T-helper 2 cell (primary cell): ENCODE measurements at regions not wholly inside any gene's neighbourhood (a gene's known extent, or its start where the extent isn't known, plus 50 kb on each side); places are given as distances from the start of the nearest gene placed in this dataset.

Experiments
- DNase-seq, 5 experiments: peaks; one replicate each; pipeline versions ENCODE4 v3.0.0 to v3.0.0-alpha.2; 2012 to 2022

DNA sequence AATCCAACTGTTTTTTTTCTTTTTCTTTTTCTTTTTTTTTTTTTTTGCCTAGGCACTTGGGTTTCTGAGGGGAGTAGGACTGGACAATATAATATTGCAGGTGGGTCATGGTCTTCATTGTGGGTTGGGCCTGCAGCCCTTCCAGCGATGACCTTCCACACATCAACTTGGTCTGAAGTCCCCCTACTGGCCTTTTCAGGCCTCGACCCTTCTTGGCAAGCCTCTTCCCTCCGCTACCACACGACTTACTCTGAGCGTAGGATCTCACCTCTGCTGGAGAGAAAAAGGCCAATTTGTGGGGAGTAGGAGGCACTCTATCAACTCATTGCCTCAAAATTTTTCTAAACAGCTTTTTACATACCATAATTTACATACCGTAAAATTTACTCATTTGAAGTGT is 51.1 kb upstream of the GRIK3 start:
- no peak for DNase-seq

DNA sequence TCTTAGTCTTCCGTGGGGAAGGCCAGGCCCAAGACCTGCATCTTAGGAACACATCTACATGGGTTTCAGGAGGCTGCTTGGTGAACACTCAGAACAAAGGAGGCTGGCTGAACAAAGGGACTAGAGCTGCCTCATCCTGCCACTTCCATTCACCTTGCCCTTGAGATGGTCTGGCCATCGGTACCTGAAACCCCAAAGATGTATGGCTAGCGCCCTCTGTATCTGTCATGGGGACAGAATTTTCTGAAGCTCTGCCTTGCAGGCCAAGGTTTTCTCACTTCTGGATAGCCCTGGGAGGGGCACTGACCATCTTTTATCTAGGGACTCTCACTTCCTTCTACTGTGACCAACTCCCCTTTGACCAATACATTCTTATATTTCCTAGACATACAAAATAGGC is 55.4 kb upstream of the GRIK3 start:
- DNase-seq: no peak

DNA sequence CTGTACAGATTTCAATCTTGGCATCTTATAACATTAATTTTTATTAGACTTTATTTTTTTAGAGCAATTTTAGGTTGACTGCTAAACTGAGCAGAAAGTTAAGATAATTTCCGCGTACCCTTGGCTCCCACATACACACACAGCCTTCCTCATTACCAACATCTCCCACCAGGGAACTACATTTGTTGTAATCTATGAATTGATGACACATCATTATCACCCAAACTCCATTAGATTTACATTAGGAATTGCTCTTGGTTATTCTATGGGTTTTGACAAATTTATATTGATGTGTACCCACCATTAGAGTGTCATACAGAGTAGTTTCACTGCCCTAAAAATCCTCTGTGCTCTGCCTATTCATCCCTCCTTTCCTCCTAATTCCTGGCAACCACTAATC is 56.4 kb upstream of the GRIK3 start:
- DNase-seq: no peak

DNA sequence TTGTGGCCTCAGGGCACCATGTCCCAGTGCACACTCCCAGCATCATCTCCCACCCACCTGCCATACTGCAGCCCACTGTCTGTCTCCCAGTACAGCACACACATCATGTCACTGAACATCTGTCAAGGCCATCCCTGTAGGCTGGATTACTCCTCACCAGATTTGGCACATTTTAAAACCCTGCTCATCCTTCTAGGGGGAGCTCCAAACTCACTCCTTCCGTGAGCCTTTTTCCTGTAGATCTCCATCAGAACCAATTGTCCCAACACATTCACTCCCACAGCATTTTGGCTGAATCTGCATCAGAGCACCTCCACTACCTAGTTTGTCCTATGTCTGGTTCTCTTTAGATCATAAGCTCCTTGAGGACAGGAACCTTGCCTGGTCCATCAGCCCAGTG is 58.6 kb upstream of the GRIK3 start:
- no peak for DNase-seq

DNA sequence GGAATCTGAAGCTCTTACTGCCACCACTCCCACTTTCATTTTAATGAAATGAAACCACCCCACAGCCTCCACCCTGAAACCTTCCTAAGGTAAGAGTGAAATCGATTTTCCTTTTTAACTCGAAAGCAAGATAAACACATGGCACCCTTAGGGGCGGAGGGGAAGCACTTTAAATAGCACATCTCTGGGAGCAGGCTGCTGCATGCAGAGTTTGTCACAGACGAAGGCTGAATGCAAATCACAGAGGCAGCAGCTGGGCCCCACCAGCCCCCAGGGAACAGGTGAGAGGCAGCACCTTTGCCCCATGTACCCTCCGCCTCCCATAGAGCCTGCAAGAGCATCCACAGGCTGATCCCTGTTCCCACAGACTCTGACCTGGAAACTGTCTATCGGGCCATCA is 60.0 kb upstream of the GRIK3 start:
- DNase-seq: no peak

DNA sequence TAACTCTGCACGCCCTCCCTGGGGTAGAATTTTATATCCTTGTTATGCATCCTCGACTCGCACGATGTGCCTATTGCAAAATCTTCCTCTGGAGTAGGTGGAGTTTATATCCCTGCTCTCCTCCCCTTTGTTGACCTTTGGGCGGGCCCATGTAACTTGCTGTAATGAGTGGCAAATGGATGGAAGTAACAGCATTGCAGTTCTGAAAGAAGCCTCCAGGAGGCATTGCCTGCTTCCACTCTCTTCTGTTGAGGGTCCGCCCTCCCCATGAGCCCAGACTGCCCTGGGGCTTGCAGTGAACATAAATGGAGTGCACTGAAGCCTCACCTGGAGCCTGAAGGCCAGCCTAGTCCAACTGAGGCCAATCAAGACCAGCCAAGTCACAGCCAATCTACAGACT is 62.2 kb upstream of the GRIK3 start:
- DNase-seq: peak in 1 of 5 experiments; percentile 13

DNA sequence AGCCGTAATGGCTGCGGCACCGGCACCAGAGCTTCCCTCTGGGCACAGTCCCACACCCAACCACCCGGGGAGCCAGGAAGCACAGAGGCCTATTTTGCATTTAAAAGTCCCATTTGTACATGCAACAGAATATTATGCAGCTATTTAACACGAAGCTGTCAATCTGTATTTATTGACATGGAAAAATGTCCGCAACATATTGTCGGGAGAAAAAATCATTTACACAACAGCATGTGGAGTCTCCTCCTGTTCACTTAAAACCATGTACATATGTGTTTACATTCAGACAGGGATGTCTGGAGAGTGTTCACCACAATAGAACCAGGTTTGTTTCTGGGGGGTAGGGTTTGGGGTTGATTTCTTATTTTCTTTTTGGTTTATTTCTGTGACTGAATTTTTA is 63.4 kb upstream of the GRIK3 start:
- DNase-seq: no peak

DNA sequence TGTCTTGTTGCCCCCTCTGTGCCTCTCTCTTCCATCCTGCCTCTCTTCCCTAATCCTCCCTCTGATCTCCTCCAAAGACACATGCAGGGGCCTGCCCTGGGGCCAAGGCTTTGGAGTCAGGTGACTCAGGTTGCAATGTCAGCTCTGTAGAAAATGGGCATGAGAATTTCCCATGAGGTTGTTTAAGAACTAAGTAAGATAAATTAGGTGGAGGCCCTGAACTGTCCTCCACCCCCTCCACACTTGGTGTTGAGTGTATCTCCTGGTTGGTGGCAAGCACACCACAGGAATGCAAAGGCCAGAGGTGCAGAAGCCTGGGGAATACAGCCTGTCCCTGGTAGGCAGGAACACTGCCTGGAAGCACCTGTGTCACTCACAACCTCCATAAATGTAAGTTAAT is 63.9 kb upstream of the GRIK3 start:
- no peak for DNase-seq

DNA sequence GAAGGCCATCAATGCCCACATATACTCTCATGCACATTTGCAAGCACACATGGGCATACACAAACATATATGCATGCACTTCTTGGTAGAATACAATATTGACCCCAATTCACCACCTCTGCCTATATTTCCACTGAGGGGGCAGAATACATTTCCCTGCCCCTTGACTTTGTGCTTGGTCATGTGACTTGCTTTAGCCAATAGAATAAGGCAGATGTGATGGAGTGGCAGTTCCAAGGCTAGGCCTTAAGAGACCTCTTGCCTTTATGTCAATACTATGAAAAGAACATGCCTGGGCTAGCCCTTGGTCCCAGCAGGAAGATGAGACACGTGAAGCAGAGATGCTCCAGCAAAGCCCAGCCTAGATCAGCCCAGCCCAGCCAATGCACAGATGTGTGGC is 66.0 kb upstream of the GRIK3 start:
- peak in 1 of 5 experiments; percentile 7 for DNase-seq

DNA sequence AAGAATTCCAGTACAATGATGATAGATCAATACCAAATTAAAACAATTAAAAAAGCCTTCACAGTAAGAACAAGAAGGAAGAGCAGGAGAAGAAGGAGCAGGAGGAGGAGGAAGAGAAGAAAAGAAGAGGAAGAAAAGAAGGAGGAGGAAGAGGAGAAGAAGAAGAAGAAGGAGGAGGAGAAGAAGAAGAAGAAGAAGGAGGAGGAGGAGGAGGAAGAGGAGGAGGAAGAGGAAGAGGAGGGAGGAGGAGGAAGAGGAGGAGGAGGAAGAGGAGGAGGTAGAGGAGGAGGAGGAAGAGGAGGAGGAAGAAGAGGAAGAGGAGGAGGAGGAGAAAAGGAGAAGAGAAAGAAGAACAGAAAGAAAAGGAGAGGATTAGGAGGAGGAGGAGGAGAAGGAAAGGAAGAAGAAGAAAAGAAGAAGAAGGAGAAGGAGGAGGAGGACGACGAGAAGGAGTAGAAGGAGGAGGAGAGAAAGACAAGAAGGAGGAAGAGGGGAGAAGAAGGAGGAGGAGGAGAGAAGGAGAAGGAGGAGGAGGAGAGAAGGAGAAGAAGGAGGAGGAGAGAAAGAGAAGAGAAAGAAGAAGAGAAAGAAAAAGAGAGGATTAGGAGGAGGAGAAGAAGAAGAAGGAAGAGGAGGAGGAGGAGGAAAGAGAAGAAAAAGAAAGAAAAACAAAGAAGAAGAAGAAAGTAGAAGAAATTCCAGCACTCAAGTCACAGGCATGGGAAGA is 68.5 kb upstream of the GRIK3 start:
- DNase-seq: no peak

DNA sequence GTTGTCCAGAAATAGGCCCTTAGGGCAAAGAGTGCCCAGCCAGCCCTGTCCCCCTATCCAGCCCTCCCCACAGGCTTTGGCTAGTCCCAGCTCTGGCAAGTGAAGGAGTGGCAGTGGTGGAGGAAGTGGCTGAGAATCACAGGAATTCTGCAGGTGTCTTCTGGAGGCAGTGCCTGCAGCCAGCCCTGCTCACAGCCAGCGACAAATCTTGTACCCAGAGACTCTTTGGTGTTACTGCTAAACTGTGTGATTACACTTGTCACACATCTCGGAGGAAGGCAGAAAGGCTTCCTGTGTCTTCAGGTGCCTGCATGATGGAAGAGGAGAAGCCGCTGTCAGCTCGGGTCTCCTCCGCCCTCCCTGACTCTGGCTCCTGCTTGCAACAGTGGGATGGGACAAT is 71.6 kb upstream of the GRIK3 start:
- DNase-seq: no peak

DNA sequence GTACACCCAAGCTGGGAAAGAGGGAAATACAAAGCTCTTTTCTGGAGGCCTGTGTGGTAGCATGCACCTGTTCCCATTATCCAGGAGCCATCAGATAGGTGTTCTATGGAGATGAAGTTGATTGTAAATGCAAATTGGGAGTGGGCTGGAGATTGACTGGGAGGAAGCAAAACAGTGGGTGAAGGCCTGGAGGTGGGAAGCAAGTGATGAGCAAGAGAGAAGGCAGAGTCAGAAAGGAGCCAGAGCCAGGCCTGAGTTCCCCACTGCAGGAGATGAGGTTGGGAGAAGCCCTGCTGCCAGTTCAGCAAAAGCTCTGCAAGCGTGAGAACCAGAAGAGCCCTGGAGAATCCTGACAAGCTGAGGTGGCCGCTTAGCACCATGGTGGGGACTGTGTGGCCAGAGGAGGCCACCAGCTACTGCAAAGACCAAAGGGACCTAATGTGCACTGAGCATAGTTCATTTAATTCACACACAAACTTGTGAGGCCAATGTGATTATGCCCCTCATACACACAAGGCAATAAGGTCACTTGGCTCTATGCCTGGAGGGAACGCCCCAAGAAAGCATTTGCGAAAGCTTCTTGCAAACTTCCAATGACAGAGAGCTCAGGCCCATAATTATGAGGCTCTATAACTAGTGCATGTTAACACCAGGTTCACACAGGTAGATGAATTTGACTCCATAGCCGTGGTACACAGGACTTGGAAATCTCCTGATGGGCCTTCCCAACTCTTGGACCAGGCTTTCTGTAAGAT is 73.0 kb upstream of the GRIK3 start:
- no peak for DNase-seq

DNA sequence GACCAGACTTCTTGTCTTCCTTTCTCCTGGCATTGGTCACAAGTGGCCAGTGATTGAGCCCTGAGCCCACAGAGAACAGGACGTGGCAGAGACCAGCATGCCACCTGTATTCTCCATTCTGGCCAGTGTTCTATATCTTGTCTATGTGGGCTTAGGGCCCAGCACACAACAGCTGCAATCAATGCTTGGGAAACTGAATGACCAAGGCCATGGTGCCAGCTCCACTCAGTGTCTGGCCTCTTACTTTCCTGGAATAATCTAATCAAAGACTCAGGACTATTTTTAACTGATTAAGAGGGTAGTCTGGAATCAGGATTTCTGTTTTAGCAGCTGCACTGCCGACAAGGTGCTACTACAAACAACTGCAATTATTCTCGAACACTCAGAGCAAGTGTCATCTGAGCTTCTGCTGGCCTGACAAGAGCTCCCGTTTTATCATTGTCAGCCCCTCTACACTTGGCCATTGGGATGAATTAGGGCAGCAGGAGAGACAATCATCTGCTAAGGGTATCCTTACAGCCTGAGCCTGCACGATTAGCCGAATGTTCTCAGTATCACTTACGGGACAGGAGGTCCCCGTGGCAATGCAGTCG is 74.4 kb upstream of the GRIK3 start:
- DNase-seq: no peak

DNA sequence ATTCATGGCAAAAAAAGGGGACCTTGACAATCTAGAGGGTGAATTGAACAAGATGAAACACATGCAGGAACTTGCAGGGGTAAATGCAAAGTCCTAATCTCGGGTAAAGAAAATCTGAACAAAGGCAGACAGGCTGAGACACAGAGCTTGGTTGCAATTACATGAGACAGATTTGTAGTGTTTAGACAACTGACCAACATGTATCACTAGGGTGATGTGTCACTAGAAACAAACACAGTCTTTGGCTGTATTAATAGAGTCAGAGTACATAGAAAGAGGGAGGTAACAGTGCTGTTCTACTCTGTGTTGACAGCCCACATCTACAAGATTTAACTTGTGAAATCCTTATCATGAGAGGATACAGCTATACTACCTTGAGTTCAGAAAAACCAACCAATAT is 78.1 kb upstream of the GRIK3 start:
- DNase-seq: no peak

DNA sequence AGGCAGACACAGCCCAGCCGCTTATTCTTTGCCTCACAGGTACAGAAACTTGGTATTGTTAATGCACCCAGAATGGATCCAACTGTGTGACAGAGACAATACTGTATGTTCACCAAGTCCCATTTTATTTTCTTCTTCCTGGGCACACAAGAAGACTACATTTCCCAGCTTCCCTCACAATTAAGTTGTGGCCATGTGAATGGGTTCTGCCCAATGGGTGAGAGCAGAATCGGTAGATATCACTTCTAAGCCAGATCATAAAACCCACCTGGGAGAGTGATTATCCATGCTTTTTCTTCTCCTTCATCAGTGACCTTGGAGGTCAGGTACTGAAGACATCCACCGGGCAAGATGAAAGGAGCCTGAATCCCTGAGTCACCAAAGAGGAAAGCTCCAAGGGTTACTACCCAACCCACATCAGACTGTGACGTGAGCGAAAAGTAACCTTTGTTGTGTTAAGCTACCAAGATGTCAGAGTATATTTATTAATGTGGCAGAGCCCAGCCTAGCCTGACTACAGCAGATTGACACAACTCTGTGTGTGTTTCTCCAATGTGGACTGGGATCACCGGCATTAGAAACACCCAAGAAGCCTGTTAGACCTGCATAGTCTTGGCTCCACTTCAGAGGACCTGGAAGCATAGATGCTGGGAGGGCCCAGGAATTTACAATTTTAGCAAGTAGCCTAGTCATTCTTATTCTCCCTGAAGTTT is 79.1 kb upstream of the GRIK3 start:
- DNase-seq: no peak

DNA sequence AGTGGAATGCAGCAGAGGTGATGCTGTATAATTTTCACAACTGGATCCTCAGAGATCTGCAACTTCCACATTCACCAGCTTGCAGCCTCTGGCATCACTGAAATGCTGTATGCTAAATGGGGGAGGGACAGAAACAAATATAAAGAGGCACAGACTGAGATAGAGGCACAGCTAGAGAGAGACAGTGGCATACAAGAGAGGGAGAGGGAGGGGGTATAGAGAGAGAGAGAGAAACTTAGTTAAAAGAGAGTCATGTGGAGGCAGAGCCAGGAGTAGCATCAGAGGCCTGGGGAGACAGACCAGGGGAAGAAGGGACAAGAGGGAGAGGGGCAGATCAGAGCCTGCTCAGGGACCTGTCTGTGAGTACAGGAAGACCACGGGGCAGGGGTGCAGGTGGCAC is 84.5 kb upstream of the GRIK3 start:
- DNase-seq: no peak

DNA sequence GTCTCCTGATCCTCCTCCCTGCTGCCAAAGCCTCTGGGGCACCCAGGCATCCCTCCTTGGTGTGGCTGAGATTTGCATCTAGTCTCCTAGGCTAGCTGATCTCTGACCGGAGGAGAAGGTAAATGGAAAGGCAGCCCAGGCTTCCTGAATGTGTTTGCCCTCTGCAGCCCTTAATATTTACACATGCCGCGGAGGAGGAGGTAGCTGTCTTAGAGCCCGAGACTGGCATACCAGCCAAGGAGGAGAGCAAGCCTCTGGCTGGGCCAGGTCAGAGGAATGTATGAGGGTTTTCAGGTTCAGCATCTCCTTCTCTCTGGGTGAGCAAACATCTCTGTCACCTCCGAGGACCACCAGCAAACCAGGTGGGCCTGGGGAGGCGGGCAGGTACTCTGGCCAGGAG is 86.0 kb upstream of the GRIK3 start:
- no peak for DNase-seq

DNA sequence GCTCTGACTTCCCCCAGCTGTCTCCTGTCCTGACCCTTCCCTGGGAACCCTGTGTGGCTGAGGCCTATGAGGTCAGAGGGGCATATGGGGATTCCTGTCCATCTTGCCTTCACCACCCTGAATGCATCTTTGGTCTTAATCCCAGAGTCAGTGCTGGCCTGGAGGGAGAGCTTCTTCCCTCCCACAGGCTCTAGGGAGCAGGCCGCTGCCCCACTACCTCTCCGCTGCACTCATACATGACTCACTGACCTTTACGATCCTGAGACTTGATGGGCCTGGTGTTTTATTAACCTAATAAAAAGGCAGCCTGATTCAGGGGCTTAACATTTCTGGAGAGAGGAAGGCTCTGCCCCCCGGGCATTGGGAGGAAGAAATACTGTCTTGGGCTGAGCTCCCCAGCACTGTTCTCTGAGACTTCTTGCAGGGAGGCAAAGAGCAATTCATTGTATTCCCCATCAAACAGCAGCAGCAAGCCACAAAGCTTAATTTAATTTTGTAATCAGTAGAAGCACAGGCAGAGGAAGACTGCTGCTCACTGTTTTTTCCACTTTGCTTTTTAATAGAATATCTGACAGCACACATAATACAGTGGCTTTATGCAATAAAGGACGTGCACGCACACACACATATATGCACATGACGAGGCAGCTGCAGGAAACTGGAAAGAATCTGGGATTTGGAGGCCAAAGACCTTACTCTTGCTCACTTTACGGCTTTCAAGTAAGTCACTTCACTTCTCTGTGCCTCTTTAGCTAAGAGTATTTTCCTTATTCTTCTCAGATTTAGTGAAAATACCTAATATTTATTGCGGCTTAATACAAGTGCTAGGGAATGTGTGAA is 89.2 kb upstream of the GRIK3 start:
- no peak for DNase-seq

DNA sequence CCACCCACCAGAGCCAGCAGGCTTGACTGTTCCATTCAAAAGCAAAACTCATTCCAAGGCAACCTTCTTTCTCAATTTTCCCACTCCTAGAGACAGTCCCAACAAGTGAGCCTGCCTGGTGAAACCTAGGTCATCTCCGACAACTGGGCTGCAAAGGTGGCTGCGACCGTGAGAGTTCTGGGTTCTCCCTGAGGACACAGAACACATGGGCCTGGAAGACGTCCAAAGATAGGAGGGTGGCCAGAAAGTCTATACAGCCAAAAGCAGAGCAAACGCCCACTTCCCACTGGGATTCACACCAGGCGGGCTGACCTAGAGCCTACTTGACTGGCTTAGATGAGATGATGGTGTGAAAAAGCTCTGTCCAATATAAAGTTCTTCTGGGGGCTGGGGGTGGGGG is 90.2 kb upstream of the GRIK3 start:
- no peak for DNase-seq

DNA sequence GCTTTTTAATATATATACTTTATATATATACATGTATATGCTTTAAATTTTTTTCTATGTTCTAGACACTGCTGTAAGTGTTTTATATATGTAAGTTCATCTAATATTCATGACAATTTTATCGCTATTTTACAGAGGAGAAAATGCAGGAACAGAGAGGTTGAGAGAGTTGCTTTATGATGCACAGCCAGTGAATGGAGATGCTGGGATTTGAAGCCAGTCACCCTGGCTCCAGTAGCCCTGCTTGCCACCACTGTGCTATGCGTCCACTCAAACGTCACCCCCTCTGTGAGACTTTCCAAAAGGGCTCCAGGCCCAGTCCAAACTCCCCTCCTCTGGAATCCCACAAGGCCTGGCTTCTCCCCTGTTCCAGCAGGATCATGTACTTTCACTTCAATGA is 91.0 kb upstream of the GRIK3 start:
- no peak for DNase-seq

DNA sequence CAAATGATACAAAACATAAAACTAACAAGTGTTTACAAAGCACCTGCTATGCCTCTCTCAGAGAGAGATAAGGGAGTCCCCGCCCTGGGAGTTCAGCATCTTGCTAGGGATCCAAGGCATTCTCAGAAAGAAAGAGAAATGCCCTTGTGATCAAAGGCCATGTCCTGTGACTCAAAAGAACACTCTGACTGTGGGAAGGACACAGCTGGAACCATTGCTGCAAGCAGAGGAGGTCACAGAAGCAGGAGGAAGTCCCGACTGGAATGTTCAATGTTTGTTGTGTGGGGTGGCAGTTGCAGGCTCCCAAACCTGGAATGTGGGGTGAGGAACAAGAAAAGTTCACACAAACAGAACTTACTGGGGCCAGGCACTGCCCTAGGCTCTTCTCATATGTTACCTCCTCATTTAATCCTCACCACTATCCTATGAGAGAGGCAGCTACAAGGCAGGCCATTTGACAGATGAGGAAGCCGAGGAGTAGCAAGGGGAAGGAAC is 93.0 kb upstream of the GRIK3 start:
- no peak for DNase-seq

DNA sequence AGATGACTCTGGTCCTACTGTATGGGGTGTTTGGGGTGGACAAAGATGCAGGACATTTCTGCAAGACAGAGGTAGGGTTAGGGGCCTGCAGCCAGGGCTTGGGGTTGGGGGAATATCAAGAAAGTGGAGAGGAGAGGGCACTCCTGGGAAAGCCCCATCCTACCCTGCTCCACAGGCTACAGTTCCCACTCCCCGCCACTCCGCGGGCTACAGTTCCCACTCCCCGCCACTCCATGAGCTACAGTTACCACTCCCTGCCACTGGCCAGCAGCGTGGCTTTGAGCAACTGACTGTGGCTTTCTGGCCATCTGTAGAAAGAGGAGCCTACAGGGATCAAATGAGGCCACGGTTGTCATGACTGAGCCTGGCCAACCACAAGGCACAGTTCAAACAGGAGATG is 93.8 kb upstream of the GRIK3 start:
- DNase-seq: no peak
